ENCODE measurements at regions not wholly inside any gene's neighbourhood (a gene's known extent, or its start where the extent isn't known, plus 50 kb on each side); places are given as distances from the start of the nearest gene placed in this dataset.

- H3K27ac ChIP-seq = no peak overlapping the region
- ChIA-PET CTCF (no interaction called here), POLR2A (ENCODE audit: unreplicated experiment) (no interaction called here)
- intact Hi-C loops (cut with micrococcal nuclease; ENCODE audit: unreplicated experiment) = no loop called here
- H3K9me2 ChIP-seq (ENCODE audit: insufficient read depth) = no peaks in the 10 kb centered on the region
- TF ChIP-seq CTCF (conservative IDR thresholded peaks at IDR 0.05) = no peak
- no peak for TF ChIP-seq EZH2 (IDR thresholded peaks at IDR 0.05; ENCODE audit: low read depth)
- BruUV-seq (replicated peaks) = no TSS peak
- H3K27me3 ChIP-seq (ENCODE audit: insufficient read depth, low read depth) = no peaks in the 10 kb centered on the region
- H3K4me3 ChIP-seq = no peak overlapping the region
- H3K9me3 ChIP-seq (ENCODE audit: insufficient read depth, low read depth) = 0 out of 2 replicates have a peak, but pooled peaks cover 7% of the 10 kb centered on the region
- H3K36me3 ChIP-seq (ENCODE audit: low read depth) = no peaks in the 10 kb centered on the region
- H3F3A ChIP-seq (ENCODE audit: insufficient read depth, low read depth) = no peaks in the 10 kb centered on the region
- no peak overlapping the region for H3K4me2 ChIP-seq
- no peaks in the 10 kb centered on the region for H3K79me2 ChIP-seq (ENCODE audit: low read depth)
- no peak for DNase-seq
- no peaks in the 10 kb centered on the region for H4K20me1 ChIP-seq (ENCODE audit: insufficient read depth)
- no peak overlapping the region for H2AFZ ChIP-seq
- no peaks in the 10 kb centered on the region; the same call in 1 of the 2 replicates for H3K4me1 ChIP-seq (replicated peaks; ENCODE audit: insufficient read depth)
Observed at GRCh38 chr10:8534891-8535290, 480.4 kb downstream of the GATA3 start.

DNA sequence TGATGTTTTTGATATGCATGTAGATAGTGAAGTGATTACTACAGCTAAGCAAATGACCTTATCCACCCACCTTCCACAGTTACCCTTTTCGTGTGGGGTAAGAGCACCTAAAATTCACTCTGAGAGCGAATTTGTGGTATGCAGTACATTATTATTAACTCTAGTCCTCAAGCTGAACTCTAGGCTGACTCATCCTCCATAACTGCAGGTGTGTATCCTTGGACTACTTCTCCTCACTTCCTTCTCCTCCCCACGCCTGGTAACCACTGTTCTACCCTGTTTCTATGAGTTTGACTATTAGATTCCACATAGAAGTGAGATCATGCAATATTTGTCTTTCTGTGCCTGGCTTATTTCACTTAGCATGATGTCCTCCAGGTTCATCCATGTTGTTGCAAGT is 484.6 kb downstream of the GATA3 start:
- H4K20me1 ChIP-seq (ENCODE audit: insufficient read depth) = no peaks in the 10 kb centered on the region
- no peaks in the 10 kb centered on the region for H3K27me3 ChIP-seq (ENCODE audit: insufficient read depth, low read depth)
- ChIA-PET POLR2A (ENCODE audit: unreplicated experiment) (interaction anchor here (0.6 kb wide), 1 partner anchor 482 kb away, joined by 4 read pairs; no protein-coding TSS in a partner anchor), CTCF (no interaction called here)
- no peak overlapping the region for H3K4me3 ChIP-seq
- H3K4me1 ChIP-seq (replicated peaks; ENCODE audit: insufficient read depth) = peaks cover 22% of the 10 kb centered on the region
- 0 out of 2 replicates have a peak, but pooled peaks cover 7% of the 10 kb centered on the region for H3K9me3 ChIP-seq (ENCODE audit: insufficient read depth, low read depth)
- H3K9me2 ChIP-seq (ENCODE audit: insufficient read depth) = no peaks in the 10 kb centered on the region
- H2AFZ ChIP-seq = no peak overlapping the region
- intact Hi-C loops (cut with micrococcal nuclease; ENCODE audit: unreplicated experiment) = no loop called here
- DNase-seq = peak; percentile 2 to 37
- no peak for TF ChIP-seq CTCF (conservative IDR thresholded peaks at IDR 0.05)
- TF ChIP-seq EZH2 (IDR thresholded peaks at IDR 0.05; ENCODE audit: low read depth) = no peak
- H3K79me2 ChIP-seq (ENCODE audit: low read depth) = no peaks in the 10 kb centered on the region
- BruUV-seq (replicated peaks) = no TSS peak
- no peak overlapping the region for H3K4me2 ChIP-seq
- H3K36me3 ChIP-seq (ENCODE audit: low read depth) = no peaks in the 10 kb centered on the region
- peaks cover 18% of the 10 kb centered on the region for H3F3A ChIP-seq (ENCODE audit: insufficient read depth, low read depth)
- no peak overlapping the region for H3K27ac ChIP-seq

GRCh38 chr10:8543361-8544056 is 489.0 kb downstream of the GATA3 start:
- TF ChIP-seq CTCF (conservative IDR thresholded peaks at IDR 0.05) (no peak), EZH2 (IDR thresholded peaks at IDR 0.05; ENCODE audit: low read depth) (no peak)
- peak overlapping the region; percentile 99 for H3K27ac ChIP-seq
- BruUV-seq (replicated peaks) = no TSS peak
- peak; percentile 68 to 85 for DNase-seq
- no peaks in the 10 kb centered on the region for H3K79me2 ChIP-seq (ENCODE audit: low read depth)
- POLR2A ChIA-PET (ENCODE audit: unreplicated experiment) = interaction anchor here (0.6 to 0.7 kb wide), 2 partner anchors 9 to 39 kb away, joined by 3 to 12 read pairs; no protein-coding TSS in a partner anchor
- H3K4me2 ChIP-seq = peak overlapping the region; percentile 65
- H3K4me3 ChIP-seq = no peak overlapping the region; the same call in 1 of the 2 replicates
- peaks cover 29% of the 10 kb centered on the region for H3F3A ChIP-seq (ENCODE audit: insufficient read depth, low read depth)
- H3K27me3 ChIP-seq (ENCODE audit: insufficient read depth, low read depth) = no peaks in the 10 kb centered on the region
- CTCF ChIA-PET = no interaction called here
- H3K36me3 ChIP-seq (ENCODE audit: low read depth) = no peaks in the 10 kb centered on the region
- intact Hi-C loops (cut with micrococcal nuclease; ENCODE audit: unreplicated experiment) = loop anchor here (1.0 to 10.0 kb wide), 5 partner anchors 37 to 489 kb away; partner anchors contain the start of gene GATA3
- H3K9me3 ChIP-seq (ENCODE audit: insufficient read depth, low read depth) = peaks cover 11% of the 10 kb centered on the region; the same call in 1 of the 2 replicates
- 0 out of 2 replicates have a peak overlapping the region, but pooled peaks have one; percentile 5 for H2AFZ ChIP-seq
- no peaks in the 10 kb centered on the region for H4K20me1 ChIP-seq (ENCODE audit: insufficient read depth)
- H3K9me2 ChIP-seq (ENCODE audit: insufficient read depth) = no peaks in the 10 kb centered on the region
- H3K4me1 ChIP-seq (replicated peaks; ENCODE audit: insufficient read depth) = peaks cover 39% of the 10 kb centered on the region
